Fibroblast of lung (primary cell): ENCODE measurements at regions not wholly inside any gene's neighbourhood (a gene's known extent, or its start where the extent isn't known, plus 50 kb on each side); places are given as distances from the start of the nearest gene placed in this dataset.

Experiments
- EZH2 ChIP-seq: IDR thresholded peaks from 2 replicates; pipeline ENCODE4 v1.5.1; 2012; ENCODE audit warnings: low read length, control low read depth, mild to moderate bottlenecking; ENCODE audit errors: missing control alignments
- TF ChIP-seq, protein P1 (sequence below), 2 donors: IDR thresholded peaks in 1 of 2; conservative IDR thresholded peaks in 1 of 2; 1 replicate in 1 of 2; 2 replicates in 1 of 2; pipeline ENCODE4 v1.5.1; 2011 to 2012; ENCODE audit warnings: low read length in 2 of 2, control low read depth in 1 of 2, inconsistent platforms in 1 of 2, low read depth in 1 of 2, mild to moderate bottlenecking in 1 of 2

DNA sequence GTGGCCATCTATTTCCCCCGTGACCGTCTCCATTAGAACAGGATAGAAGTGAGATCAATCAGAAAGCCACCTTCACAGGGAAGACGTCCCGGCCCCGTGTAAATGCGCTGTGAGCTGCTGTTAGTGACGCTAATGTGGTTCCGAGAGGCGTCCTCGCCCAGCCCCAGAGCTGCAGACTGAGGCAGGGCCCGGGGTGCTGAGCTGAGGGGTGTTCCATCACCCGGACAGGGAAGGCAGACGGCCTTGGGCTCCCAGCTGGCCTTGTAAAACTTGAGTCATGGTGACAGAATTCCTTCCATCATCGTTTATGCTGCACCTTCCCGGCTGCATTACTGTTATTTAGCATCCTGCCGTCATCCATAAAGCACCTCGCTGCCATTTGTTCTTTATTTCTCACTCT is 195.3 kb upstream of the CTBP2 start:
- TF ChIP-seq, protein P1, sequence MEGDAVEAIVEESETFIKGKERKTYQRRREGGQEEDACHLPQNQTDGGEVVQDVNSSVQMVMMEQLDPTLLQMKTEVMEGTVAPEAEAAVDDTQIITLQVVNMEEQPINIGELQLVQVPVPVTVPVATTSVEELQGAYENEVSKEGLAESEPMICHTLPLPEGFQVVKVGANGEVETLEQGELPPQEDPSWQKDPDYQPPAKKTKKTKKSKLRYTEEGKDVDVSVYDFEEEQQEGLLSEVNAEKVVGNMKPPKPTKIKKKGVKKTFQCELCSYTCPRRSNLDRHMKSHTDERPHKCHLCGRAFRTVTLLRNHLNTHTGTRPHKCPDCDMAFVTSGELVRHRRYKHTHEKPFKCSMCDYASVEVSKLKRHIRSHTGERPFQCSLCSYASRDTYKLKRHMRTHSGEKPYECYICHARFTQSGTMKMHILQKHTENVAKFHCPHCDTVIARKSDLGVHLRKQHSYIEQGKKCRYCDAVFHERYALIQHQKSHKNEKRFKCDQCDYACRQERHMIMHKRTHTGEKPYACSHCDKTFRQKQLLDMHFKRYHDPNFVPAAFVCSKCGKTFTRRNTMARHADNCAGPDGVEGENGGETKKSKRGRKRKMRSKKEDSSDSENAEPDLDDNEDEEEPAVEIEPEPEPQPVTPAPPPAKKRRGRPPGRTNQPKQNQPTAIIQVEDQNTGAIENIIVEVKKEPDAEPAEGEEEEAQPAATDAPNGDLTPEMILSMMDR (conservative IDR thresholded peaks at IDR 0.05 in 1 of 2, IDR thresholded peaks at IDR 0.05 in 1 of 2; ENCODE audit: low read depth in 1 of 2, low read length in 2 of 2): no peak
- TF ChIP-seq EZH2: no peak
